IMR-90 (cell line): ENCODE measurements at regions not wholly inside any gene's neighbourhood (a gene's known extent, or its start where the extent isn't known, plus 50 kb on each side); places are given as distances from the start of the nearest gene placed in this dataset.

Source experiments
- CHD1 ChIP-seq: IDR thresholded peaks from 2 replicates; pipeline ENCODE4 v1.6.1; 2012; ENCODE audit warnings: low read depth, low read length, improper control_type of control experiment
- ELK1 ChIP-seq: fragments of 150-350 bp; IDR thresholded peaks from 2 replicates; pipeline ENCODE4 v1.6.1; 2016; ENCODE audit warnings: low read depth, mild to moderate bottlenecking, low read length, moderate library complexity, borderline replicate concordance
- MAFK ChIP-seq: IDR thresholded peaks from 2 replicates; pipeline ENCODE4 v1.6.1; 2012; ENCODE audit warnings: low read depth, low read length, improper control_type of control experiment
- MXI1 ChIP-seq: IDR thresholded peaks from 2 replicates; pipeline ENCODE4 v1.6.1; 2012; ENCODE audit warnings: low read depth, mild to moderate bottlenecking, low read length, moderate library complexity, borderline replicate concordance
- POLR2A ChIP-seq: IDR thresholded peaks from 2 replicates; pipeline ENCODE4 v1.6.1; 2012; ENCODE audit warnings: mild to moderate bottlenecking, low read depth, low read length
- RAD21 ChIP-seq: IDR thresholded peaks from 2 replicates; pipeline ENCODE4 v1.6.1; 2012; ENCODE audit warnings: low read length, improper control_type of control experiment
- RCOR1 ChIP-seq: IDR thresholded peaks from 2 replicates; pipeline ENCODE4 v1.6.1; 2012; ENCODE audit warnings: mild to moderate bottlenecking, low read length, improper control_type of control experiment; ENCODE audit not compliant: insufficient replicate concordance
- TF ChIP-seq, protein P1 (sequence below): conservative IDR thresholded peaks from 2 replicates; pipeline ENCODE4 v1.5.1; 2012; ENCODE audit warnings: mild to moderate bottlenecking, low read depth, low read length, improper control_type of control experiment

DNA sequence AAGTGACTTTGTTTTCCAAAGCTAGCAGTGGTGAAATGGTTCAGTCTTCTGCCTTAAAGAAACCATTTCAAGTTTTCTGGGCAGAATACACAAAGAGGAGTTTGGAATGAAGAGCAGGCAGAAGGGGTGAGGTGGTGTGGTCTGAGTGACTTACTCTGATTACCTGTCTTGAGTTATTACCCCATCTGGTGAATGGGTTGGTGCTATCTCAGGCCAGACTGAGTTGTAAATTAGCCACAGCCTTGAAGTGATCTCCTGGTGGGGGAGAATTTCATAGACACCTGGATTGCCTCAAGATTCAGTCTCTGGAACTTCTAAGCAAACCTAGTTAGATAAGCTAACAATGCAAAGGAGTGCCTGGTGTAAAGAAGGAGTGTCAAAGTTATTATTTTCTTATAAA, 983.5 kb upstream of the NXPH2 start:
- TF ChIP-seq, protein P1, sequence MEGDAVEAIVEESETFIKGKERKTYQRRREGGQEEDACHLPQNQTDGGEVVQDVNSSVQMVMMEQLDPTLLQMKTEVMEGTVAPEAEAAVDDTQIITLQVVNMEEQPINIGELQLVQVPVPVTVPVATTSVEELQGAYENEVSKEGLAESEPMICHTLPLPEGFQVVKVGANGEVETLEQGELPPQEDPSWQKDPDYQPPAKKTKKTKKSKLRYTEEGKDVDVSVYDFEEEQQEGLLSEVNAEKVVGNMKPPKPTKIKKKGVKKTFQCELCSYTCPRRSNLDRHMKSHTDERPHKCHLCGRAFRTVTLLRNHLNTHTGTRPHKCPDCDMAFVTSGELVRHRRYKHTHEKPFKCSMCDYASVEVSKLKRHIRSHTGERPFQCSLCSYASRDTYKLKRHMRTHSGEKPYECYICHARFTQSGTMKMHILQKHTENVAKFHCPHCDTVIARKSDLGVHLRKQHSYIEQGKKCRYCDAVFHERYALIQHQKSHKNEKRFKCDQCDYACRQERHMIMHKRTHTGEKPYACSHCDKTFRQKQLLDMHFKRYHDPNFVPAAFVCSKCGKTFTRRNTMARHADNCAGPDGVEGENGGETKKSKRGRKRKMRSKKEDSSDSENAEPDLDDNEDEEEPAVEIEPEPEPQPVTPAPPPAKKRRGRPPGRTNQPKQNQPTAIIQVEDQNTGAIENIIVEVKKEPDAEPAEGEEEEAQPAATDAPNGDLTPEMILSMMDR = no peak
- no peak for TF ChIP-seq RCOR1
- no peak for TF ChIP-seq MAFK
- no peak for TF ChIP-seq RAD21
- no peak for TF ChIP-seq POLR2A
- TF ChIP-seq CHD1 = no peak
- no peak for TF ChIP-seq ELK1
- TF ChIP-seq MXI1 = no peak
